ENCODE measurements at regions not wholly inside any gene's neighbourhood (a gene's known extent, or its start where the extent isn't known, plus 50 kb on each side); places are given as distances from the start of the nearest gene placed in this dataset.

DNA sequence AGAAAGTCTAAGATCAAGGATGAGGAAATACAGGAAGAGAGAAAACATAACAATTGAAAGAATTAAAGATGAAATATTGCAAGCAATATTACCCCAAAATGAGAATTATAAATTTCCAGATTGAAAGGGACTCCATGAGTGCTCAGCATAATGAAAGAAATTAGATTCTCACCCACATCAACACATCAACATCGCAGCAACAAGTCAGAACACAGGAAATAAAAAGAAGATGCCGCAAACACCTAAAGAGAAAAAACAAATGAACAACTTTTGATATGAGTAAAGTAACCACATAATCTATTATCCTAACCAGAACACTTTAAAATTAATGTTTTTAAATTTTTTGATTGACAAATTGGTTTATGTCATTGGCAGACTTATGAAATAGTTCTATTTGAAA is 318.3 kb upstream of the PTGER4 start:
- intact Hi-C loops (cut with DNase I) = no loop called here
- H3K4me1 ChIP-seq = no peaks in the 10 kb centered on the region
- no peaks in the 10 kb centered on the region for H3K27me3 ChIP-seq
- H3K4me3 ChIP-seq = no peak overlapping the region
- no peak overlapping the region for H3K27ac ChIP-seq
- TF ChIP-seq, protein P1, sequence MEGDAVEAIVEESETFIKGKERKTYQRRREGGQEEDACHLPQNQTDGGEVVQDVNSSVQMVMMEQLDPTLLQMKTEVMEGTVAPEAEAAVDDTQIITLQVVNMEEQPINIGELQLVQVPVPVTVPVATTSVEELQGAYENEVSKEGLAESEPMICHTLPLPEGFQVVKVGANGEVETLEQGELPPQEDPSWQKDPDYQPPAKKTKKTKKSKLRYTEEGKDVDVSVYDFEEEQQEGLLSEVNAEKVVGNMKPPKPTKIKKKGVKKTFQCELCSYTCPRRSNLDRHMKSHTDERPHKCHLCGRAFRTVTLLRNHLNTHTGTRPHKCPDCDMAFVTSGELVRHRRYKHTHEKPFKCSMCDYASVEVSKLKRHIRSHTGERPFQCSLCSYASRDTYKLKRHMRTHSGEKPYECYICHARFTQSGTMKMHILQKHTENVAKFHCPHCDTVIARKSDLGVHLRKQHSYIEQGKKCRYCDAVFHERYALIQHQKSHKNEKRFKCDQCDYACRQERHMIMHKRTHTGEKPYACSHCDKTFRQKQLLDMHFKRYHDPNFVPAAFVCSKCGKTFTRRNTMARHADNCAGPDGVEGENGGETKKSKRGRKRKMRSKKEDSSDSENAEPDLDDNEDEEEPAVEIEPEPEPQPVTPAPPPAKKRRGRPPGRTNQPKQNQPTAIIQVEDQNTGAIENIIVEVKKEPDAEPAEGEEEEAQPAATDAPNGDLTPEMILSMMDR (IDR thresholded peaks at IDR 0.05) = no peak
- no peaks in the 10 kb centered on the region for H3K36me3 ChIP-seq
- no peaks in the 10 kb centered on the region for H3K9me3 ChIP-seq
- no peak for DNase-seq (ENCODE audit: low spot score in 2 of 2)

DNA sequence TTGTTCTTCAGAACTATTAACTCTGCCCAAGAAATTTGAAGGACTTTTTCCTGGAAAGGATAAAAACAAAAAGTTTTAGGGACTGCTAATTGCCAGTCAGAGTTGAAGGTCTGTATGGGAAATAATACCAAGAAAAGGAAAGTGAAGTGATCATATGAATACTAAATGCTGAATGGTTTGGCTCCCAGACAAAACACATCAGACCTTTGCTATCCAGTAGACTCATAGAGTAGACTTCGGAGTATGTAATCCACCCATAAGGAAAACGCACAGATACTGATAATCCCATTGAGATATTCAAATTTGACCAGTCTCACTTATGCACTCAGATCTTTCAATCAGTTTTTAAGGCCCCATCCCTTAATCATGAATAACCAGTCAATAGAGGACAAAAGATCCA is 319.0 kb upstream of the PTGER4 start:
- TF ChIP-seq, protein P1 (IDR thresholded peaks at IDR 0.05) = no peak
- H3K9me3 ChIP-seq = no peaks in the 10 kb centered on the region
- H3K36me3 ChIP-seq = no peaks in the 10 kb centered on the region
- no peak for DNase-seq (ENCODE audit: low spot score in 2 of 2)
- H3K4me1 ChIP-seq = no peaks in the 10 kb centered on the region
- H3K27ac ChIP-seq = no peak overlapping the region
- no peak overlapping the region for H3K4me3 ChIP-seq
- no peaks in the 10 kb centered on the region for H3K27me3 ChIP-seq
- intact Hi-C loops (cut with DNase I) = no loop called here

DNA sequence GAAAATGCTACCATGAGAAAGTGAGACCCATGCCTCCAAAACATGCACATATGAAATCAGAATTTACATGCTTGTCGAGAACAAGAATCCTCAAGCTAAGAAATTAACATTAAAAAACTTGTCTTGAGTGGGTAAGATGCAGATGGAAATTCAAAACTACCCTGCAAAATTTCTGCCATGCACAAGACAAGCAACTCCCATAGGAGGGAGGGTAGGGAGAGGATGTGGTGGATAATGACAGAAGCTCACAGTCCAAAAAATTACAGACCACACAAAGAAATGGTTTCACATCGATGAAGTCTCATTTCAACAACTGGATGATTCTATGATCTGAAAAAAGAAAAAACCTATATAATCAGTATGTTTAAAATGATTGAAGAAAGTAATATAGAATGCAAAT is 319.9 kb upstream of the PTGER4 start:
- Histone ChIP-seq H3K36me3 (no peaks in the 10 kb centered on the region), H3K27ac (no peak overlapping the region), H3K4me3 (no peak overlapping the region), H3K27me3 (no peaks in the 10 kb centered on the region), H3K9me3 (no peaks in the 10 kb centered on the region), H3K4me1 (no peaks in the 10 kb centered on the region)
- intact Hi-C loops (cut with DNase I) = no loop called here
- no peak for DNase-seq (ENCODE audit: low spot score in 2 of 2)
- TF ChIP-seq, protein P1 (IDR thresholded peaks at IDR 0.05) = no peak

DNA sequence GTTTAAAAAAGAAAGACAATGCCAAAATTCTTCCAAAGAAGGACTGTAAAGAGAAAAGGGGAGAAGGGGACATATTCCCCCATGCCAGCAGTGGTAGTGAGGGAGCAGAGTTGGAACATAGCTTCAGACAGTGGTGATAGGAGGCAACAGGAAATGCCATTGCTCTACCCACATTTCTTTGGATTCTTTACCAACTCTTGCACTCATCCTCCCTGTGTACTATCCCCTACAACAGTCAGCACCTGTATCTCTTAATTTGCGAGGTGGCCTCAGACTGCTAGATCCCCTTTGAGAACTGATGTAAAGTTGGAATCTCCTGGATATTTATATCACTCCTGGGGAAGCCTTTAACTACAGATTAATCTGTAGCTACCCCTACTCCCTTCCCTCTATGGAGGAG is 320.6 kb upstream of the PTGER4 start:
- Histone ChIP-seq H3K27ac (no peak overlapping the region), H3K36me3 (no peaks in the 10 kb centered on the region), H3K4me1 (no peaks in the 10 kb centered on the region), H3K9me3 (no peaks in the 10 kb centered on the region), H3K4me3 (no peak overlapping the region), H3K27me3 (no peaks in the 10 kb centered on the region)
- intact Hi-C loops (cut with DNase I) = no loop called here
- TF ChIP-seq, protein P1 (IDR thresholded peaks at IDR 0.05) = no peak
- no peak for DNase-seq (ENCODE audit: low spot score in 2 of 2)

DNA sequence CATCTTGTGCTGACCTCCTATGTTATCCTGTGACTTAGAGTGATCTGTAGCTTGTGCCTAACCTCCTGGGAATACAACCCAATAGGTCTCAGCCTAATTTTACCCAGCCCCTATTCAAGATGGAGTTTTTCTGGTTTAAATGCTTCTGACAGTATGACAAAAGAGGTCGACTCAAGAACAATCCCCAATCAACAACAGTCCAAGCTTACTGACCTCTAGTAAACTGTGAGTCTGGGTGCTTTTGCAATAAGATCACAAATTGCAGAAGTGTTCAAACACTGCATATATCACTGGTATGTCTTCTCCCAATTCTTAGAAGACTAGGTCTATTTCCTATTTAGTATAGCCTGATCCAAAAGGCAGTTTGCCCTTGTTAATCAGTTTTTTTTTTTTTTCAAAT is 323.5 kb upstream of the PTGER4 start:
- no peaks in the 10 kb centered on the region for H3K4me1 ChIP-seq
- intact Hi-C loops (cut with DNase I) = no loop called here
- no peaks in the 10 kb centered on the region for H3K27me3 ChIP-seq
- H3K27ac ChIP-seq = no peak overlapping the region
- DNase-seq (ENCODE audit: low spot score in 2 of 2) = no peak
- H3K4me3 ChIP-seq = no peak overlapping the region
- no peaks in the 10 kb centered on the region for H3K36me3 ChIP-seq
- H3K9me3 ChIP-seq = no peaks in the 10 kb centered on the region
- TF ChIP-seq, protein P1 (IDR thresholded peaks at IDR 0.05) = no peak

DNA sequence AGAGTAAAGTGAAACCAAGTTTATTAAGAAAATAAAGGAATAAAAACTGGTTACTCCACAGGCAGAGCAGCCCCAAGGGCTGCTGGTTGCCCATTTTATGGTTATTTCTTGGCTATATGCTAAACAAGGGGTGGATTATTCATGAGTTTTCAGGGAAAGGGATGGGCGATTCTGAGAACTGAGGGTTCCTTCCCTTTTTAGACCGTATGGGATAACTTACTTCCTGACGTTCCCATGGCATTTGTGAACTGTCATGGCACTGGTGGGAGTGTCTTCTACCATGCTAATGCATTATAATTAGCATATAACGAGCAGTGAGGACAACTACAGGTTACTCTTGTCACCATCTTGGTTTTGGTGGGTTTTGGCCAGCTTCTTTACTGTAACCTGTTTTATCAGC is 323.9 kb upstream of the PTGER4 start:
- H3K36me3 ChIP-seq = no peaks in the 10 kb centered on the region
- TF ChIP-seq, protein P1 (IDR thresholded peaks at IDR 0.05) = no peak
- no peaks in the 10 kb centered on the region for H3K4me1 ChIP-seq
- no peak overlapping the region for H3K4me3 ChIP-seq
- H3K27ac ChIP-seq = no peak overlapping the region
- H3K9me3 ChIP-seq = no peaks in the 10 kb centered on the region
- no peak for DNase-seq (ENCODE audit: low spot score in 2 of 2)
- intact Hi-C loops (cut with DNase I) = no loop called here
- H3K27me3 ChIP-seq = no peaks in the 10 kb centered on the region

Data from ascending aorta (tissue), 2 donors.